IPS-15b (cell line): ENCODE measurements at regions not wholly inside any gene's neighbourhood (a gene's known extent, or its start where the extent isn't known, plus 50 kb on each side); places are given as distances from the start of the nearest gene placed in this dataset.

Experiments
- H3K27me3 ChIP-seq: one replicate; pipeline ENCODE4 v1.6.1; 2013; ENCODE audit warnings: low read length; ENCODE audit not compliant: control insufficient read depth, insufficient read depth
- H3K36me3 ChIP-seq: one replicate; pipeline ENCODE4 v1.6.1; 2013; ENCODE audit warnings: low read length; ENCODE audit not compliant: control insufficient read depth, insufficient read depth
- H3K4me1 ChIP-seq: one replicate; pipeline ENCODE4 v1.6.1; 2013; ENCODE audit warnings: mild to moderate bottlenecking, low read length; ENCODE audit not compliant: control insufficient read depth, insufficient read depth
- H3K4me3 ChIP-seq: one replicate; pipeline ENCODE4 v1.5.1; 2013; ENCODE audit warnings: low read depth, low read length
- H3K9ac ChIP-seq: one replicate; pipeline ENCODE4 v1.6.1; 2013; ENCODE audit warnings: low read depth, mild to moderate bottlenecking, low read length
- H3K9me3 ChIP-seq: one replicate; pipeline ENCODE4 v1.6.1; 2013; ENCODE audit warnings: mild to moderate bottlenecking, low read length; ENCODE audit not compliant: control insufficient read depth, insufficient read depth

- Histone ChIP-seq H3K4me3 (no peak overlapping the region), H3K9ac (no peak overlapping the region), H3K9me3 (no peaks in the 10 kb centered on the region), H3K36me3 (no peaks in the 10 kb centered on the region), H3K27me3 (peaks cover 2% of the 10 kb centered on the region), H3K4me1 (peaks cover 6% of the 10 kb centered on the region)
These were observed 147.2 kb downstream of the C9orf50 start for GRCh38 chr9:129473523-129474244.

- no peak overlapping the region for H3K4me3 ChIP-seq
- peaks cover 6% of the 10 kb centered on the region for H3K4me1 ChIP-seq
- H3K9me3 ChIP-seq: no peaks in the 10 kb centered on the region
- no peak overlapping the region for H3K9ac ChIP-seq
- no peaks in the 10 kb centered on the region for H3K36me3 ChIP-seq
- H3K27me3 ChIP-seq: no peaks in the 10 kb centered on the region
These were observed 148.2 kb downstream of the C9orf50 start for GRCh38 chr9:129472651-129473102.

GRCh38 chr9:129471201-129472019 lies 149.5 kb downstream of the C9orf50 start:
- no peaks in the 10 kb centered on the region for H3K9me3 ChIP-seq
- no peaks in the 10 kb centered on the region for H3K27me3 ChIP-seq
- H3K4me3 ChIP-seq: no peak overlapping the region
- peaks cover 6% of the 10 kb centered on the region for H3K4me1 ChIP-seq
- no peak overlapping the region for H3K9ac ChIP-seq
- no peaks in the 10 kb centered on the region for H3K36me3 ChIP-seq

GRCh38 chr9:129469988-129470316 lies 150.9 kb downstream of the C9orf50 start:
- no peaks in the 10 kb centered on the region for H3K36me3 ChIP-seq
- no peak overlapping the region for H3K4me3 ChIP-seq
- H3K27me3 ChIP-seq: no peaks in the 10 kb centered on the region
- no peaks in the 10 kb centered on the region for H3K9me3 ChIP-seq
- H3K4me1 ChIP-seq: peaks cover 6% of the 10 kb centered on the region
- H3K9ac ChIP-seq: no peak overlapping the region

GRCh38 chr9:129469188-129469987 lies 151.5 kb downstream of the C9orf50 start:
- Histone ChIP-seq H3K27me3 (no peaks in the 10 kb centered on the region), H3K9me3 (no peaks in the 10 kb centered on the region), H3K9ac (no peak overlapping the region), H3K36me3 (no peaks in the 10 kb centered on the region), H3K4me1 (peaks cover 6% of the 10 kb centered on the region), H3K4me3 (no peak overlapping the region)

GRCh38 chr9:129467739-129468666 lies 152.9 kb downstream of the C9orf50 start:
- Histone ChIP-seq H3K27me3 (peaks cover 5% of the 10 kb centered on the region), H3K36me3 (no peaks in the 10 kb centered on the region), H3K9me3 (no peaks in the 10 kb centered on the region), H3K9ac (no peak overlapping the region), H3K4me3 (no peak overlapping the region), H3K4me1 (peaks cover 6% of the 10 kb centered on the region)

GRCh38 chr9:129467004-129467588 lies 153.8 kb downstream of the C9orf50 start:
- no peaks in the 10 kb centered on the region for H3K9me3 ChIP-seq
- H3K9ac ChIP-seq: no peak overlapping the region
- H3K36me3 ChIP-seq: no peaks in the 10 kb centered on the region
- H3K4me3 ChIP-seq: no peak overlapping the region
- H3K4me1 ChIP-seq: peaks cover 4% of the 10 kb centered on the region
- H3K27me3 ChIP-seq: peaks cover 5% of the 10 kb centered on the region

- Histone ChIP-seq H3K9ac (no peak overlapping the region), H3K27me3 (peaks cover 5% of the 10 kb centered on the region), H3K9me3 (no peaks in the 10 kb centered on the region), H3K4me3 (no peak overlapping the region), H3K4me1 (peaks cover 2% of the 10 kb centered on the region), H3K36me3 (no peaks in the 10 kb centered on the region)
These were observed 154.9 kb downstream of the C9orf50 start for GRCh38 chr9:129465834-129466535.

- Histone ChIP-seq H3K4me3 (no peak overlapping the region), H3K4me1 (peaks cover 2% of the 10 kb centered on the region), H3K27me3 (peaks cover 5% of the 10 kb centered on the region), H3K9ac (no peak overlapping the region), H3K36me3 (no peaks in the 10 kb centered on the region), H3K9me3 (no peaks in the 10 kb centered on the region)
These were observed 155.7 kb downstream of the C9orf50 start for GRCh38 chr9:129464972-129465833.

GRCh38 chr9:129463994-129464393 lies 156.9 kb downstream of the C9orf50 start:
- H3K9ac ChIP-seq: no peak overlapping the region
- no peaks in the 10 kb centered on the region for H3K9me3 ChIP-seq
- H3K36me3 ChIP-seq: no peaks in the 10 kb centered on the region
- H3K4me3 ChIP-seq: no peak overlapping the region
- H3K4me1 ChIP-seq: no peaks in the 10 kb centered on the region
- peaks cover 6% of the 10 kb centered on the region for H3K27me3 ChIP-seq
